Head of caudate nucleus (tissue), 42 donors: ENCODE measurements at regions not wholly inside any gene's neighbourhood (a gene's known extent, or its start where the extent isn't known, plus 50 kb on each side); places are given as distances from the start of the nearest gene placed in this dataset.

Experiments
- DNase-seq, 42 donors: peaks; one replicate each; pipeline versions ENCODE4 v3.0.0 to v3.0.0-alpha.2; 2020 to 2021; ENCODE audit warnings: mixed read lengths in 7 of 42
- intact Hi-C: fragments of 100-400 bp; cut with DNase I; formaldehyde crosslinking; loops from one replicate; pipeline ENCODE4 v1.15.0; 2022

DNA sequence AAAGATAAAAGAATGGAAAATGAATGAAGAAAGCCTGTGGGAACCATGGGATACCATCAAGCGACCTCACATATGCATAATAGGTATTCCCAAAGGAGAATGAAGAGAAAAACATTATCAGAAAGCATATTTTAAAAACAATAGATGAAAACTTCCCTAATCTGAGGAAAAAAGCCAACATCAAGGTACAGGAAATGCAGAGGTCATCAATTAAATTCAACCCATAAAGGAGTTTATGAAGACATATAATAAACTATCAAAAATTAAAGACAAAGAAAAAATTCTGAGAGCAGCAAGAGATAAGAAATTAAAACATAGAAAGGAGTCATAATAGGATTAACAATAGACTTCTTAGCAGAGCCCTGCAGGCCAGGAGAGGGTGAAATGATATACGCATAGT is 397.5 kb downstream of the GPM6A start:
- no peak for DNase-seq
- intact Hi-C loops = no loop called here

DNA sequence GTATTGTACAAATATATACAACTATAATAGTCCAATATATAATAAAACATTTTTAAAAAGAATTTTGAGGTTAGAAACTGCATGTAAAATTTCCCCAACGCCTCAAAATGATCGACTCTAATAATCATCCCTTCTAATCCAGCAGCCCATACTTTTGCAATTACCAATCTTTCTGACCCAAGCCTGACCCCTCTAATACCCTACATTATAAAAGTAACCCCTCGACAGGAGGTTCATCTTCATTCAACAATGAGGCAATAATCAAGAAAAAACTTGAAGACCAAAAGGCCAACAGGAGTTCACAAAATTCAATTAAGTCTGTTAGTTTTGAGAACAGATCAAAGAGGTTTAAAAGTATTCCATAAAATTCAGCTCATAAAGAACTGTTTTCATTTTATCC is 393.5 kb downstream of the GPM6A start:
- intact Hi-C loops = no loop called here
- DNase-seq = no peak

DNA sequence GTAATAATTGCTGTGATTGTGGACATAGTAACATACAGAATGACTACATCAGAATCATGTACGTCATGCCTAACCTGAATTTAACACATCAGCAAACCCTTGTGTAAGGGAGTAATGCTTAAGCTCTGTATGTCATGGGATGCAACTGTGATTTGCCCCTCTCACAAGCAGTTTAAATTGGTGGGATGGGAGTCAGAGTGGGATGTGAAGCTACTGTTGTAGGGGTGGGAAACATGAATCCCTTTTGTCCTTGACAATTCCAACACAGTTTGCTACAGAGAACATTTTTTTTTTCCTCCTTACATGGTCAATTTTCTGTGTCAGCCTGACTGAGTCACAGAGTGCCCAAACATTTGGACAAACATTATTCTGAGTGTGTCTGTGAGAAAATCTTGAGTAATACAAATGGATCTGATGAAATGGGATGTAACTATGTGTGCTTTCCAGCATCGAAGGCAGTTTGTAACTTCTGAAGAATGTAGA is 392.8 kb downstream of the GPM6A start:
- no peak for DNase-seq
- intact Hi-C loops = no loop called here

DNA sequence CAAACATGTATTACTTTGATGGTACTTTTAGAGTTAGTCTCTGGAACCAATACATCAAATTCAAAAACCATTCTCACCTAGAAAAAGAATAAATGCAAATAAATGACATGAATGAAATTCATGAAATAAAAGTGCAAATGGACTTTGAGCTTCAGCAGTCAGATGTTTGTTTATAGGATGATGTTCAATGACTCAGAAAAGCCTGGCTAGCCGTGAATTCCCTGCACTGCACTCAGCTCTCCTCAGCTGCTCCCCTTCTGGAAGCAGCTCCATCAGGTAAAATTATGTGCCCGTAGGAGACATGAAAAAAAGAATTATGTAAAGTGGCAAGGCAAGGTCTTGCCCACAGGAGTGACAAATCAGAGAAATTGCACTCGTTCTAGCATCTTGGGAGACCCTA is 390.6 kb downstream of the GPM6A start:
- intact Hi-C loops = no loop called here
- DNase-seq = no peak

DNA sequence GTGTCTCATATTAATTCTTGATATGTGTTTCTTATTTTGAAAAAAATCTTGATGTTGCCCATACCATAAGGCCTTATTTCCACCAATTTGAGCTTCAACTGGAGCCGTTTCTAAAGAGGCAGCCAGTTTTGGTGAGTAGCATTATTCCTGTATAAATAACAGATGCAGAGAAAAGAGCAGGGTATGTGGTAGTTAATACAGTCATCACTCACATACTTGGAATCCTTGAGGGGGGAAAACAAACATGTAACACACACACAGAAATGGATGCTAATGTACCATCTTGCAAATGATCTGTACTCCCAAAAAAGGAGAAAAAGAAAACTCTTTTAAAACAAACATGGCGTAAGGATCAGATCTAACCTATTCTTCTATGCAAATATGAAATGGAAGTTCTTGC is 389.7 kb downstream of the GPM6A start:
- intact Hi-C loops = no loop called here
- DNase-seq = no peak

DNA sequence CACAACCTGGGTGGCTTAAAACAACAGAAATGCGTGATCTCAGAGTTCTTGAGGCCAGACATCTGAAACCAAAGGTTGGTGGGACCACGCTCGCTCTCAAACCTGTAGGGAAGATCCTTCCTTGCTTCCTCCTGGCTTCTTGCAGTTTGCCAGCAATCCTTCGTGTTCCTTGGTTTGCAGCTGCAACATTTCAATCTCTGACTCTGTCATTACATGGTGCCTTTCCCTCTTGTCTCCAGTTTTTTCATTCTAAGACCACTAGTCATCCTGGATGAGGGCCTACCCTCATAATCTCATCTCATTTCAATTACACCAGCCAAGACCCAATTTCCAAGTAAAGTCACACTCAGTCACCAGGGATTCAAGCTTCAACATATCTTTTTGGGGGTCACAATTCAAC is 388.0 kb downstream of the GPM6A start:
- intact Hi-C loops = no loop called here

DNA sequence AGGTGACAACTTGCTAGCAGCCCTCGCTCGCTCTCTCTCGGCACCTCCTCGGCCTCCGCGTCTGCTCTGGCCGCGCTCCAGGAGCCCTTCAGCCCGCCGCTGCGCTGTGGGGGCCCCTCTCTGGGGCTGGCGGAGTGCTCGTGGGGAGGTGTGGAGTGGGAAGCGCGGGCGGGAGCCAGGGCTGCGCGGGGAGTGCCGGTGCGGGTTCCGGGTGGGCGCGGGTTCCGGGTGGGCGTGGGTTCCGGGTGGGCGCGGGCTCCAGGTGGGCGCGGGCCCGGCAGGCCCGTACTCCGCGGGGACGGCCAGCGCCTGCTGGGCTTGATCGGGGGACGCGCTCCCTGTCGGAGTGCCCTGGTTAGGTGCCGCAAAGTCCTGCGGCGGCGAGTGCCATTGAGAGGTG is 384.3 kb downstream of the GPM6A start:
- DNase-seq = peak in 1 of 42 donors; percentile 35
- intact Hi-C loops = no loop called here

More for the DNA sequence above, 388.0 kb downstream of the GPM6A start:
- no peak for DNase-seq

DNA sequence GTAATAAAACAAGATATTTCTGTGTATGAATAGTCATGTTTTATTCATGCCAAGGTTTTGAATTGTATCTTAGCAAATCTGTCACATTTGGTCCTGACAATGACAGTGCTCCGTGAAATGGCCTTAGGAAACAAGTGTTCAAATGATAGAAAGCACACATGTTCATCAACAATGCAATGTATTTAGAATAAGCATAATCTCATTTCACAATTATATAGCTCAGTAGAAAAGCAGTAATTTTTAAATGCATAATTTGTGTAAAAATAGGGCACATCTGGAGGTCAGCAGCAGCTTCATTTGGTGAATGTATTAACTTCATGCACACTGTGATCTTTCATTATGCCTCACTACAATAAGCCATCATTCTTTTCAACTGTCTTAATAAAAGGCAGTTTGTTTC is 380.4 kb downstream of the GPM6A start:
- intact Hi-C loops = no loop called here
- no peak for DNase-seq

DNA sequence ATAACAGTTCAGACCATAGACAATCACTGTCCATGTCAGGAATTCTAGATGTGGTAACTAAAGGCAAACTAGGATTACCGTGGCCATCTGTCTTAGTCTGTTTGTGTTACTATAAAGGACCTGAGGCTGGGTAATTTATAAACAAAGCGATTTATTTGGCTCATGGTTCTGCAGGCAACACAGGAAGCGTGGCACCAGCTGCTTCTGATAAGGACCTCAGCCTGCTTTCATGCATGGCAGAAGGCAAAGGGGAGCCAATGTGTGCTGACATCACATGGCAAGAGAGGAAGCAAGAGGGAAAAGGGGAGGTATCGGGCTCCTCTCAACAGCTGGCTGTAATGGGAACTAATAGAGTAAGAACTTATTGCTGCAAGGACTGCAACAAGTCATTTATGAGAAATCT is 376.7 kb downstream of the GPM6A start:
- intact Hi-C loops = no loop called here
- no peak for DNase-seq

DNA sequence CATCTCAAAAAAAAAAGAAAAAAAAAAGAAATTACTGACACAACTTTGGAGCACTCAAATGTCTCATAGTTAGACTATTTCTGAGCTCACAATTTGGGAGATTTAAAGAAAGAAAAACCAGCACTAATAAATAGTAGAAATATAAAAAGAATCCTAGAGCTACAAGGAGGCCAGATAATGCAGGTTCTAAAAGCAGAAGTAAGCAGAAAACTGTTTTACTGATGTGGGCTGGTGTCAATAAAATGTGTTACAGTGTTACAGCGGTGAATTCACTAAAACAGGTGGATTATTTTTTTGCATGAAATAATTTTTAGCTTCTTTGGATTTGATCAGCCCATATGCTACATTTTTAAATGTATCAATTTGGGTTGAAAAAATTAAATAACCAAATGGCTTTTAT is 375.9 kb downstream of the GPM6A start:
- intact Hi-C loops = no loop called here
- DNase-seq = no peak

DNA sequence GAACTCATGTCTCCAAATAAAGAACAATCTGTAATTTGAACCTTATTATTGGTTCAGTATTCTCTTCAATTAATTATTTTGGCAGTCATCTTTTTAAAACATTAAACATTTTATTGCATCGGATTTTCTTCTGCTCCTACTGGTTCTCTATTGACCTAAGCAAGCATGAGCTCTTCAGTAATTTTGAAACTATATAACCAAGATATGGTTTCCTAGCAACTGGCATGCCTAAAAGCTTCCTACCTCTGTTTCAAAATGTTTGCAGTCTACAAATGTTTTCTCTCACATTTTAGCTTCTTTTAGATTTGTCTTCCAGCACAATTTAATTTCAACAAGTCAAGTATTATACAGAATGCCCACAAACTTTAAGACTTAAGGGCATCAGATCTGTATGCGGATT is 371.3 kb downstream of the GPM6A start:
- DNase-seq = no peak

DNA sequence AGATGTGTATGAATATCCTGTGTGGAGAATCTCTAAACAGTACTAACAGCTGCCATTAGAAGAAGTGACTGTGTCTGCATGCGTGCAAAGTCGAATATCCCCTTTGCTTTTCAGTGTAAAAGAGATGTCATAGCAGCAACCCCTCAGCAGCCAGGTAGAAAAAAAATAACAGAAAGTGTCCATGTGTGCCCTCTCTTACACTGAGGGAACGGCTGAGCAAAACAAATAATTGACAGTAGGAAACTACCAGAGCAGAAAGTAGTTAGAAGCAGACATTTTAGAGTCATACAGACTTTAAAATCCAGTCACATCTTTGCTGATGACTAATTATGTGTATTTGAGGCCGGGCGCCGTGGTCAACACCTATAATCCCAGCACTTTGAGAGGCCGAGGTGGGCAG is 370.8 kb downstream of the GPM6A start:
- intact Hi-C loops = no loop called here
- DNase-seq = no peak

More for the DNA sequence above, 371.3 kb downstream of the GPM6A start:
- intact Hi-C loops = no loop called here

DNA sequence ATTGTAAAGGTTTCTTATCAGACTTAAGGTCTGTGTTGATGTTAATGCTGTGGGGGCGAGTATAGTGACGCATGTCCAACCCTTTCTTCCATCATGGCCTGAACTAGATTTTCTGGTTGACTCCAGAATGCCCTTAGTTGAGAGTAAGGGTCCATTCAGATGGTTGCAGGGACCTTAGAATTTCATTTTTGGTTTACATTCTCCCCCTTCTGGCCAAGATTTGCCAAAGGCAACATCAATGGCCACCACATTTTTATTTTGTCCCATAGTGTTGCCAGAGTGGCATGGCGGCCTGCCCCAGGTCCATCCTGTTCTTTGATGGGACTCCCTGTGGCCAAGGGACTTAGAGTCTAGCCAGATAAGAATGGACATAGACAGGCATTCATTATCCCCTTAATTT is 368.5 kb downstream of the GPM6A start:
- intact Hi-C loops = no loop called here
- no peak for DNase-seq

DNA sequence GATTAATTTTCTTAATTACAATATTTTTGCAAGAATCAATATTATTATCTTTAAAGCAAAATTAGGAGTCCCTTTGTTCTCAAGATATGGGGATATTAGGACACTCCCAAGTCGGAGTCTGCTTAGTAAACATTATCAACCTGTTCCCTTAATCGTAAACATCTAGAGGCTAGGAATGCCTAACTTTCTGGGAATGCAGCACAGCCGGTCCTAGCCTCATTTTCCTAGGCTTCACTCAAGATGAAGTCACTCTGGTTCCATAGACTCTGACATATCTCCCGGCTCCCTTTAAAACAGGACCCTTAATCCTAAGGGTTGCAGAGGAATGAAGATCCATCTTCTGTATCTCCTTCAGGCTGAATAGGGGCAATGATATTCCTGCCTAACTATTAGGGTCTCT is 367.6 kb downstream of the GPM6A start:
- intact Hi-C loops = no loop called here

DNA sequence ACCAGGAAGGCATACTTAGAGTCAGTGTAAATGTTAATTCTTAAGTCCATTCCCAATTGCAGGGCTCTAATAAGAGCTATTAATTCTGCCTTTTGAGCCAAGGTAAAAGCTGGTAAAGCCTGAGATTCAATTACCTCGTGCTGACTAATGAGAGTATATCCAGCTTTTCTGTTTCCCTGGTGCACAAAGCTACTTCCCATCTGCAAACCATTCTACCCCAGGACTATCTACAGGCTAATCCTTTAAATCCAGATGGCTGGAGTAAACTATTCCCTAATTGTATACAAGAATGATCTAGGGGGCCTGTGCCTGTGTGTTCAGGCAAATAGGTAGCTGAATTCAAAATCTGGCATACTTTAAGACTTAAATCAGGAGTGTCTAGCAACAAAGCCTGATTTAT is 365.0 kb downstream of the GPM6A start:
- intact Hi-C loops = no loop called here
- DNase-seq = no peak

More for the DNA sequence above, 367.6 kb downstream of the GPM6A start:
- no peak for DNase-seq

DNA sequence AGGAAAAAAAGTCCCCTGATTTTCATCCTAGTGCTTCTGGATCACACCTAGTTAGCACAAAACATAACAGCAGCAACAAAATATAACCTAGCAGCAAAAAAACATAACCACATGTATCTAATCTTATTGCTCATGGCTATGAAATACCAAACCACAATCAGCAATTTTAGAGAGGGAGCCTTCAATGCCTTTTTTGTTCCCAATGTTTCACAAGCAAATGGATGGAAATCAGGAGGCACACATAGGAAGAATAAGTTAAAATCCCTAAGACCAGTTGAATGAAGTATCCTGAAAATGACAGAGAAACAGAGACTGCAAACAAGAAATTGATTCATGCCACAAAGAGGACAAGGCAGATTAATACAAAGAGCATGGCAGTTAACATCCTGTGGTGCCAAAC is 361.6 kb downstream of the GPM6A start:
- intact Hi-C loops = no loop called here
- DNase-seq = no peak

DNA sequence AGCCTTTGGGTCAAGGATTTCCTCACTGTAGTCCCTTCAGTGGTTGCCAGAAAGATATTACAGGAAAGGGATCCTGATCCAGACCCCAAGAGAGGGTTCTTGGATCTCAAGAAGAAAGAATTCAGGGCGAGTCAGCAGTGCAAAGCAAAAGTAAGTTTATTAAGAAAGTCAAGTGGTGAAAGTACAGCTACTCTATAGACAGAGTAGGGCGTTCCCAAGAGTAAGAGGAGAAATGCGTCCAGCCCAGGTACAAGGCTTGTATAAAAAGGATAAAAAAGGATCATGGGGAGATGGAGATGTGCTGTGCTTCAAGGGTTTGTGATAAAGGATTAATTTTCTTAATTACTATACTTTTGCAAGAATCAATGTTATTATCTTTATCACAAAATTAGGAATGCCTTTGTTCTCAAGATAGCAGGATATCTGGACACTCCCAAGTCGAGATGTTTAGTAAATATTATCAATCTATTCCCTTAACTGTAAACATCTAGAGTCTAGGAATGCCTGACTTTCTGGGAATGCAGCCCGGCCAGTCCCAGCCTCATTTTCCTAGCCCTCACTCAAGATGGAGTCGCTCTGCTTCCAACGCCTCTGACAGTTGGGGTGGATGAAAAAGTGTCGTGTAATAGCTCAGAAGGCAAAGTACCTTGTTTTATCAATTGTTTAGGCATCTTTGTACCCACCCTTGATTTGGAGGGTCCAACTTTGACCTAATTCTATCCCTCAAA is 360.7 kb downstream of the GPM6A start:
- intact Hi-C loops = no loop called here
- DNase-seq = no peak

DNA sequence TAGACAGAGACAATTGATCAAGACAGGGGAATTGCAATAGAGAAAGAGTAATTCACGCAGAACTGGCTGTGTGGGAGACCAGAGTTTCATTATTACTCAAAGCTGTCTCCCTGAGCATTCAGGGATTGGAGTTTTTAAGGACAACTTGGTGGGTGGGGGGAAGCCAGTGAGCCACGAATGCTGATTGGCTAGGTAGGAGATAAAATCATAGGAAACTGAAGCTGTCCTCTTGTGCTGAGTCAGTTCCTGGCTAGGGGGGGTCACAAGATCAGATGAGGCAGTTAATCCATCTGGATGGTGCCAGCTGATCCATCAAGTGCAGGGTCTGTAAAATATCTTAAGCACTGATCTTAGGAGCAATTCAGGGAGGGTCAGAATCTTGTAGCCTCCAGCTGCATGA is 358.6 kb downstream of the GPM6A start:
- DNase-seq = no peak
- intact Hi-C loops = no loop called here

DNA sequence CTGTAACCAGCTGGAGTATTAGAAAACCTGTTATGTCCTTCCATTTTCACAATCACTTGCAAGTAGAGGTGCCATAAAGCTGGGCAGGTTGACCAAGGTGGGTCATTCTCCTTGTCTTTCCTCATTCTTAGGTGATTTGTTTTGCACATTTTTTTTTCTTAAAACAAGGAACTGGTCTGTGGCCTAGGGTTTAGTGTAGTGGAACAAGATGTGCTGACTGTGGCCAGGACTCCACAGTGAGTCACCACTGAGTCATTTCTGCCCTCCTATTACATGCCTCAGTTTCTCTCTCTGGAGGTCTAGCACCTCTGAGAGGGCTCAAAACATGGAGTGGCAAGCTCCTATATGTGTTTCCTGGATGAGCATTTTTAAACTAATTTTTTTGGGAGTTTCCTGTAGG is 355.9 kb downstream of the GPM6A start:
- intact Hi-C loops = no loop called here
- DNase-seq = no peak

DNA sequence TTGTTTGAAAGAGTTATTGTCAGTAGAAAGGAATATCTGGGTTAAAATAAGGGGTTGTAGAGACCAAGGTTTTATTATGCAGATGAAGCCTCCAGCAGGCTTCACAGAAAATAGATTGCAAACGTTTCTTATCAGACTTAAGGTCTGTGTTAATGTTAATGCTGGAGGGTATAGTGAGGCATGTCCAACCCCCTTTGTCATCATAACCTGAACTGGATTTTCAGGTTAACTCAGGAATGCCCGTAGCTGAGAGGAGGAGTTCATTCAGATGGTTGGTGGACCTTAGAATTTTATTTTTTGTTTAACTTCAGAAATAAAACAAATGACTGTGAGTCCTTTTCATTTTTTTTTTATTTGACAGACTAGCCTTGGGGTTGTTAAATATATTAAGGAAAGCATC is 354.1 kb downstream of the GPM6A start:
- intact Hi-C loops = no loop called here
- no peak for DNase-seq

DNA sequence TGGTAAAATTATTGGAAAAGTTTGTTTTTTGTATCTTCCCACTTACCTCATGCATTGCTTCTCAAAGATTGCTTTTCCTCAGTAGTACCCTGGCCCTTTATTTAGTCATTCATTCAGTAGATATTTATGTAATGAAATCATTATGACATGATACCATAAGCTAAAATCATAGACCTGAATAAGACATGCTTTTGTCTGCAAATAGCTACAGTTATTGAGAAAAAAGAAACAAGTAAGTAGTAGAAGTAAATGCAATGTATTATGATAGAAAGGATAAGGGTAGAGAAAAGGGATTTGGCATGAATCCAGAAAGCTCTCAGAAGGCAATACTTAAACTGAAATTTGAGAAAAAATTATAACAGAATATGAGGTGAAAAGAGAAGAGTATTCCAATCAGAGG is 352.5 kb downstream of the GPM6A start:
- intact Hi-C loops = no loop called here
- no peak for DNase-seq

DNA sequence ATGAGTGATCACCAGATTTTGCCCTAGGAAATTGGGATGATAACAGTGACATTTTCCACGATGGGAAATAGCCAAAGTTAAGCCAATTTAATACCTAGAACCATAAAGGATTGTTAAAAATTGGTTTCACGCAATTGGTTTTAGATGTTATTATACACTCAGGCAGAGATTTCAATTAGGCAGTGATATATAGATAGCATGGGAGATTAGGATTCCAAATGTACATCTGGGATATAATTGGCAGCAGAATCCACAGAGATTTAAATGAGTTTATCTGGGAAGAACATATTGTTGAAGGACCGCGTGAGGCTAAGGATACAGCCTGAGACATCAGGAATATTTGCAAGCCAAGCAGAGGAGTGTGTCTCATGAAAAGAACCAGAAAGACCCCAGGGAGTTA is 351.6 kb downstream of the GPM6A start:
- DNase-seq = no peak
- intact Hi-C loops = no loop called here
